Retinal pigment epithelial cell (primary cell): ENCODE measurements at regions not wholly inside any gene's neighbourhood (a gene's known extent, or its start where the extent isn't known, plus 50 kb on each side); places are given as distances from the start of the nearest gene placed in this dataset.

Experiments
- DNase-seq: peaks from one replicate; pipeline ENCODE4 v3.0.0-alpha.2; 2010; ENCODE audit warnings: low read depth
- H3K4me3 ChIP-seq: 2 replicates; pipeline ENCODE4 v1.5.1; 2011; ENCODE audit warnings: mild to moderate bottlenecking, low read length, control low read depth, moderate library complexity
- TF ChIP-seq, protein P1 (sequence below): conservative IDR thresholded peaks from 2 replicates; pipeline ENCODE4 v1.5.1; 2011; ENCODE audit warnings: low read depth, low read length, control low read depth, inconsistent platforms

DNA sequence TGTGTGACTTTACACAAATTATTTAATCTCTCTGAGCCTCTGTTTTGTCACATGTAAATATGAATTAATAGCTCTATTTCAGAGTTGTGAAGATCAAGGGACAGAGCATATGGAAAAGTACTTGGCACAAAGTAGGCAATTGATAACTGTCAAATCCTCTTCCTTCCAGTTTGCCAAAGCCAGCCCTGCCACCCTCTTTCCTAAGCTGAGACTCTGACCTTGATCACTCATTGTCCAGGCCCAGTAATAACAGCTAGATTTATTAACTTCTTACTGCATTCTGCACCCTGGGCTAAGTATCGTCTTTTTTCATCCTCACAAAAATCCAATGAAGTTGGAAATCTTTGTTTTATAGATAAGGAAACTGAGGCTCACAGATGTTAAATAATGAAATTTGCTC is 70.8 kb upstream of the ATP1A1 start:
- DNase-seq = no peak
- TF ChIP-seq, protein P1, sequence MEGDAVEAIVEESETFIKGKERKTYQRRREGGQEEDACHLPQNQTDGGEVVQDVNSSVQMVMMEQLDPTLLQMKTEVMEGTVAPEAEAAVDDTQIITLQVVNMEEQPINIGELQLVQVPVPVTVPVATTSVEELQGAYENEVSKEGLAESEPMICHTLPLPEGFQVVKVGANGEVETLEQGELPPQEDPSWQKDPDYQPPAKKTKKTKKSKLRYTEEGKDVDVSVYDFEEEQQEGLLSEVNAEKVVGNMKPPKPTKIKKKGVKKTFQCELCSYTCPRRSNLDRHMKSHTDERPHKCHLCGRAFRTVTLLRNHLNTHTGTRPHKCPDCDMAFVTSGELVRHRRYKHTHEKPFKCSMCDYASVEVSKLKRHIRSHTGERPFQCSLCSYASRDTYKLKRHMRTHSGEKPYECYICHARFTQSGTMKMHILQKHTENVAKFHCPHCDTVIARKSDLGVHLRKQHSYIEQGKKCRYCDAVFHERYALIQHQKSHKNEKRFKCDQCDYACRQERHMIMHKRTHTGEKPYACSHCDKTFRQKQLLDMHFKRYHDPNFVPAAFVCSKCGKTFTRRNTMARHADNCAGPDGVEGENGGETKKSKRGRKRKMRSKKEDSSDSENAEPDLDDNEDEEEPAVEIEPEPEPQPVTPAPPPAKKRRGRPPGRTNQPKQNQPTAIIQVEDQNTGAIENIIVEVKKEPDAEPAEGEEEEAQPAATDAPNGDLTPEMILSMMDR = no peak
- H3K4me3 ChIP-seq = no peak overlapping the region

DNA sequence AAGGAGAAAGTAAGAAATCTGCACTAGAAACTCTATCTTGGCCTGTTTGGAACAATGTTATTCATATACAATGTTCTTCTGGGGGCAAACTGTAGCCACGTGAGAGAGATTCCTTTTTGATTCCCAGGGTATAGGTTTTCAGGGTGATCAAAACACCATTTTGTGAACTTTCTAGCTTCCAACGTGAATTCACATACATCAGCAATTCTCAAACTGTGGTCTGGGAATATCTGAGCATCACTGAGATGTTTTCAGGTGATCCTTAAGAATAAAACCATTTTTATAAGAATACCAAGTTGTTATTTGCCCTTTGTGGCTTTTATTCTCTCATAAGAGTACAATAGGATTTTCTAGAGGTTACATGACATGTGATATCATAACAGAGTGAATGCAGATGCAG is 66.9 kb upstream of the ATP1A1 start:
- TF ChIP-seq, protein P1 = no peak
- H3K4me3 ChIP-seq = no peak overlapping the region
- no peak for DNase-seq

DNA sequence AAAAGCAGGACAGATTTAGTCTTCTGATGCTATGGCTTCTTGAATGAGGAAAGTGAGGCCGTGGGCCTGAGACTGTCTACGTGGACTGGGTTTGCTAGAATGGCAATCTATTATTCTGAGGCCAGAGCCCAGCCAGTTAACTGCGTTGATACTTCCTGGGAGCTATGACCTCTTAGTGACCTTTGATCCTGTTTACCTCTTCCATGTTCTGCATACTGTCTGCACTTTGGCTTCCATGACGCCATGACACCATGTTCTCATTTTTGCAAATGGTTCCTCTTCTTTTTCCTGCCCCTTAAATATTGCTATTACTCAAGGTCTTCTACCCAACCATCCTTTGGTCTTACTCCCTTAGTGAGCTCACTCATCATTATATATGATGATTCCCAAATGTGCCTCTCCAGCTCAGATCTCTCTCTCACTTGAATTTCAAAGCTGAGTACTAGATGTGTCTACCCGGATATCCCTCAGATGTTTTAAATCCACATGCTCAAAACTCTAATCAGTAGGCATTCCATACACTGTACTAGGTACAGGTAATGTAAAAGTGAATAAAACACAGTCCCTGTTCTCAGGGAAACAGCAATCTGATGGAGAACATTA is 66.1 kb upstream of the ATP1A1 start:
- no peak for DNase-seq
- TF ChIP-seq, protein P1 = no peak
- H3K4me3 ChIP-seq = no peak overlapping the region

DNA sequence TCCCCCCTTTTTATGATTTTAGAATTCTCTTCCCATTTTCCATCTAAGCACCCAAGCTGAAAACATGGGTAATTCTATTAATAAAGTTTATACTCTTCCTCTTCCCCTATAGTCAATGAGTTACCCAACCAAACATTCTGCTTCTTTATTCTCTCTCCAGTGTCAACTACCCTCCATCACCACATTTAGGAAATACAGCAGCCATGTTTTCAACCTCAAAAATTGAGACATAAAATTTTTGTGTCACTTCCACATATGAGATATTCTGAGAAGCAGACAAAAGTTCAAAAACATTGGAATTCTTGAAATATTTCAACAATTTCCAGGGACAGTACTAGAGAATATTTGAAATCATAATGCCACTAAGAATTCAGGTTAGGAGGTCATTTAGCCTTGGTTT is 64.8 kb upstream of the ATP1A1 start:
- DNase-seq = no peak
- TF ChIP-seq, protein P1 = no peak
- no peak overlapping the region for H3K4me3 ChIP-seq

DNA sequence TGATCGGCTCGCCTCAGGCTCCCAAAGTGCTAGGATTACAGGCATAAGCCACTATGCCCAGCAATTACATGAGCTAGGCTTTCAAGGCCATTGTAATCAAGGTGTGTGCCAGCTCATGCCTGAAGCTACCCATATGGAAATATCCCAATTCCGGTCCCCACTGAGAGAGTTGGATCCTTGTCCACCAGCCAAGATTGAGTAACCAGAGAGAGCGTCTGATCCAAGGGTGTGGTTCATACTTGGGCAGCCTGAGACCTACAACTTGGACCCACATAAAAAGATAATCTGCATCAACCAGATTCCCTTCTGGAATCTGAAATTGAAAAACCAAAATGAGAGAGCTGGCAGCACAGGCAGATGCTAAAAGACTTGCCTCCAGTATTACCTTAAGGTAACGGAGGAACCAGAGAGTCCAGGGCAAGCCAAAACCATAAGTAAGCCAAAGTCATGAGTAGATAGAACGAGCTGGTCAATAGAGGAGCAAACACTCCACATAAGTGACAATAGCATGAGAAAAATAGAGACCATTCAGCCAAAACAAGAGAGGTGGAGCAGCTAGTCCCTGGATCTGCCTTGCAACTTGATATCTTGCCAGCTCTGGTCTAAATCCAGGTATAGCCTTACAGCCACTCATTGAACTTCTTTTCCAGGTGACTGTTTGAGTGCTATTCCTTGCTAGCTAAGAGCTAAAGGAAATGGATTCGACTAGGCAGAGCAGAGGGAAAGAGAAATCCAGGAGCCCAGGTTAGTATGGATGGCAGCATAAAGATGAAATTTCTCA is 63.8 kb upstream of the ATP1A1 start:
- no peak for DNase-seq
- TF ChIP-seq, protein P1 = no peak
- H3K4me3 ChIP-seq = no peak overlapping the region

DNA sequence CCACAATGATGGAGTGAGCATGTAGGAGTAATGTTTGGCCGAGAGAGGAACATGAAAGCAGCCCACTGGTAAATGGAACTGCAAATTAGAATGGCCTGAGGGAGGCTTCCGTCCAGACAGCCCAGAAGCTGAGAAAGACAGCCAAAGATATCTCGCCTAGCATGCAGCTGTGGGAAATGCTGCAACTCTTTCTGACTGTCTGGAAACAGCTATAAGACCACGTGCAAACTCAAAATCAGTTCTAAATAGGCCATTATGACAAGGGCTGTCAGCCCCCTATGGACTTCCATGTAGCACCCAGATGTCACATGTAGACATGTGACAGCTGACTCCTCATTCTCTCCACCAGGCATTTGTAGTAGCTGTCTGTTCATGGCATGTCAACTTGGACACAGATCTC is 62.9 kb upstream of the ATP1A1 start:
- no peak overlapping the region for H3K4me3 ChIP-seq
- TF ChIP-seq, protein P1 = no peak
- no peak for DNase-seq

DNA sequence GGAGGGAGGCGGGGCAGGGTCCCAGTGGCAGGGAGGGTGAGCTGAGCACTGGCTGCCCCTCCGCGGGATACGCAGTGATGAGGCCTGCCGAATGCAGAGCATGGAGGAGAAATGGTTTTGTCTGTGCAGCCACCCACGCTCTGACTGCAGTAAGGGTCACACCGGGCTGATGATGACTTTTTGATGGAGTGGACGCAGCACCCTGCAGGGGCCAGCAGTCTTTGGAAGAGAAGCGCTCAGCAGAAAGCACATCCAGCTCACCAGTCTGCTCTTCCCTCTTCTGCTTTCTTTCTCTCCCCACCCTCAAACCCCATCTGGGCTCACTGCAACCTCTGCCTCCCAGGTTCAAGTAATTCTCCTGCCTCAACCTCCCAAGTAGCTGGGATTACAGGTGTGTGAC is 61.9 kb upstream of the ATP1A1 start:
- TF ChIP-seq, protein P1 = no peak
- DNase-seq = no peak

More for the DNA sequence above, 61.9 kb upstream of the ATP1A1 start:
- no peak overlapping the region for H3K4me3 ChIP-seq
